HUES6 (cell line): ENCODE measurements at regions not wholly inside any gene's neighbourhood (a gene's known extent, or its start where the extent isn't known, plus 50 kb on each side); places are given as distances from the start of the nearest gene placed in this dataset.

ENCODE experiments used
- H3K27ac ChIP-seq: 2 replicates; pipeline ENCODE4 v1.7.0; 2013; ENCODE audit warnings: low read depth, mild to moderate bottlenecking, low read length, inconsistent platforms
- H3K27me3 ChIP-seq: 2 replicates; pipeline ENCODE4 v1.6.1; 2013; ENCODE audit warnings: low read length; ENCODE audit not compliant: control insufficient read depth, insufficient read depth
- H3K36me3 ChIP-seq: 2 replicates; pipeline ENCODE4 v1.6.1; 2013; ENCODE audit warnings: low read length; ENCODE audit not compliant: control insufficient read depth, insufficient read depth
- H3K4me1 ChIP-seq: 2 replicates; pipeline ENCODE4 v1.6.1; 2013; ENCODE audit warnings: low read length; ENCODE audit not compliant: control insufficient read depth, insufficient read depth
- H3K4me3 ChIP-seq: 2 replicates; pipeline ENCODE4 v1.5.1; 2013; ENCODE audit warnings: low read depth, low read length
- H3K9ac ChIP-seq: one replicate; pipeline ENCODE4 v1.6.1; 2013; ENCODE audit warnings: mild to moderate bottlenecking, low read length
- H3K9me3 ChIP-seq: 2 replicates; pipeline ENCODE4 v1.6.1; 2013; ENCODE audit warnings: low read depth, low read length; ENCODE audit not compliant: control insufficient read depth, insufficient read depth

- Histone ChIP-seq H3K27me3 (no peaks in the 10 kb centered on the region), H3K4me3 (no peak overlapping the region), H3K27ac (no peak overlapping the region), H3K9me3 (no peaks in the 10 kb centered on the region), H3K9ac (no peak overlapping the region), H3K36me3 (no peaks in the 10 kb centered on the region), H3K4me1 (peaks cover 7% of the 10 kb centered on the region; the same call in 1 of the 2 replicates)
Measured at GRCh38 chr5:174436750-174437149, 287.6 kb upstream of the MSX2 start.

- no peak overlapping the region for H3K27ac ChIP-seq
- H3K27me3 ChIP-seq, result no peaks in the 10 kb centered on the region
- peaks cover 3% of the 10 kb centered on the region; the same call in 1 of the 2 replicates for H3K4me1 ChIP-seq
- no peak overlapping the region for H3K9ac ChIP-seq
- H3K9me3 ChIP-seq, result peaks cover 10% of the 10 kb centered on the region
- no peak overlapping the region for H3K4me3 ChIP-seq
- no peaks in the 10 kb centered on the region for H3K36me3 ChIP-seq
Measured at GRCh38 chr5:174444479-174445188, 279.7 kb upstream of the MSX2 start.

DNA sequence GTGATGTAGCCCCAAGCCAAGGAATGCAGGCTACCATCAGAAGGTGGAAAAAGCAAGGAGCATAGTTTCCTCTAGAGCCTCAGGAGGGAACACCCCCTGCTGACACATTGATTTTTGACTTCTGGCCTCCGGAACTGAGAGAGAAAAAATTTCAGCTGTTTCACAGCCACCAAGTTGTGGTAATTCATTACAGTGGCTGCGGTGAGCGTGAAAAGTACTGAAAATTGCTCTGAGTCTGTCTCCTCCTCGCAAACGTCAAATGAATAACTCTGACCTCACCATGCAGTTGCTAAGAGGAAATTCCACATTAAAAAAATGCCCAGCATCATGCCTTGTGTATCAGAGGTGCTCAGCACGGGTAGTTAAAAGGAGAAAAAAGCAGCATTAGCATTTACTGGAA lies 277.9 kb upstream of the MSX2 start:
- Histone ChIP-seq H3K27me3 (no peaks in the 10 kb centered on the region), H3K4me1 (peaks cover 3% of the 10 kb centered on the region; the same call in 1 of the 2 replicates), H3K4me3 (no peak overlapping the region), H3K9ac (no peak overlapping the region), H3K27ac (no peak overlapping the region), H3K9me3 (peaks cover 19% of the 10 kb centered on the region), H3K36me3 (no peaks in the 10 kb centered on the region)

- Histone ChIP-seq H3K36me3 (no peaks in the 10 kb centered on the region), H3K27me3 (no peaks in the 10 kb centered on the region), H3K9ac (no peak overlapping the region), H3K27ac (no peak overlapping the region), H3K9me3 (peaks cover 19% of the 10 kb centered on the region), H3K4me1 (peaks cover 3% of the 10 kb centered on the region; the same call in 1 of the 2 replicates), H3K4me3 (no peak overlapping the region)
Measured at GRCh38 chr5:174446988-174447387, 277.4 kb upstream of the MSX2 start.

- H3K27me3 ChIP-seq, result no peaks in the 10 kb centered on the region
- H3K9me3 ChIP-seq, result peaks cover 19% of the 10 kb centered on the region
- H3K36me3 ChIP-seq, result no peaks in the 10 kb centered on the region
- no peak overlapping the region for H3K9ac ChIP-seq
- peaks cover 3% of the 10 kb centered on the region; the same call in 1 of the 2 replicates for H3K4me1 ChIP-seq
- no peak overlapping the region for H3K4me3 ChIP-seq
- no peak overlapping the region for H3K27ac ChIP-seq
Measured at GRCh38 chr5:174448041-174448440, 276.3 kb upstream of the MSX2 start.

DNA sequence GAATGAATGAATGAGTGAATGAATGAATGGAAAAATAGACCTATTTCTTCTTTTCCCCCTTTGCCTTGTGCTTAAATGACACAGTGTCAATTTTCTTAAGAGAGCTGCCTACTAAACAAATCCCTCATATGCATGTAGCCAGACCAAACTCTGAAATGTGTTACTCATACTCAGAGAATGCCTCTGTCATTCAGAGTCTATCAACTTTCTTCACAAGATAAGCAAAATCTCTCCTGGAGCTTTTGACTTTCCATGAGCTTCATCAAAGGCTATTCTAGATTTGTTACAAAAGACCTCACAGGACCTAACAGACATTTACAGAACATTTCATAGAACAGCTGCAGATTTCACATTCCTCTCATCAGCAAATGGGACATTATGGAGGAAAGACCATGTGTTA lies 275.7 kb upstream of the MSX2 start:
- H3K4me1 ChIP-seq, result peaks cover 3% of the 10 kb centered on the region; the same call in 1 of the 2 replicates
- no peak overlapping the region for H3K9ac ChIP-seq
- no peak overlapping the region for H3K27ac ChIP-seq
- H3K4me3 ChIP-seq, result no peak overlapping the region
- H3K36me3 ChIP-seq, result no peaks in the 10 kb centered on the region
- H3K9me3 ChIP-seq, result peaks cover 19% of the 10 kb centered on the region
- no peaks in the 10 kb centered on the region for H3K27me3 ChIP-seq

- Histone ChIP-seq H3K27me3 (no peaks in the 10 kb centered on the region), H3K9me3 (peaks cover 12% of the 10 kb centered on the region; the same call in 1 of the 2 replicates), H3K27ac (no peak overlapping the region), H3K4me1 (no peaks in the 10 kb centered on the region), H3K36me3 (no peaks in the 10 kb centered on the region), H3K9ac (no peak overlapping the region), H3K4me3 (no peak overlapping the region)
Measured at GRCh38 chr5:174453690-174454089, 270.7 kb upstream of the MSX2 start.

GRCh38 chr5:174454464-174454863 lies 269.9 kb upstream of the MSX2 start:
- H3K27me3 ChIP-seq, result no peaks in the 10 kb centered on the region
- H3K36me3 ChIP-seq, result no peaks in the 10 kb centered on the region
- no peaks in the 10 kb centered on the region for H3K4me1 ChIP-seq
- H3K9ac ChIP-seq, result no peak overlapping the region
- no peak overlapping the region for H3K4me3 ChIP-seq
- no peak overlapping the region for H3K27ac ChIP-seq
- H3K9me3 ChIP-seq, result peaks cover 12% of the 10 kb centered on the region; the same call in 1 of the 2 replicates

- no peaks in the 10 kb centered on the region for H3K27me3 ChIP-seq
- no peak overlapping the region for H3K9ac ChIP-seq
- H3K4me3 ChIP-seq, result no peak overlapping the region
- H3K4me1 ChIP-seq, result no peaks in the 10 kb centered on the region
- H3K9me3 ChIP-seq, result peaks cover 9% of the 10 kb centered on the region; the same call in 1 of the 2 replicates
- H3K27ac ChIP-seq, result no peak overlapping the region
- no peaks in the 10 kb centered on the region for H3K36me3 ChIP-seq
Measured at GRCh38 chr5:174454890-174455289, 269.5 kb upstream of the MSX2 start.

- Histone ChIP-seq H3K9ac (no peak overlapping the region), H3K4me3 (no peak overlapping the region), H3K36me3 (no peaks in the 10 kb centered on the region), H3K9me3 (peaks cover 5% of the 10 kb centered on the region; the same call in 1 of the 2 replicates), H3K27me3 (no peaks in the 10 kb centered on the region), H3K4me1 (0 out of 2 replicates have a peak, but pooled peaks cover under 1% of the 10 kb centered on the region), H3K27ac (no peak overlapping the region)
Measured at GRCh38 chr5:174455301-174455700, 269.1 kb upstream of the MSX2 start.

DNA sequence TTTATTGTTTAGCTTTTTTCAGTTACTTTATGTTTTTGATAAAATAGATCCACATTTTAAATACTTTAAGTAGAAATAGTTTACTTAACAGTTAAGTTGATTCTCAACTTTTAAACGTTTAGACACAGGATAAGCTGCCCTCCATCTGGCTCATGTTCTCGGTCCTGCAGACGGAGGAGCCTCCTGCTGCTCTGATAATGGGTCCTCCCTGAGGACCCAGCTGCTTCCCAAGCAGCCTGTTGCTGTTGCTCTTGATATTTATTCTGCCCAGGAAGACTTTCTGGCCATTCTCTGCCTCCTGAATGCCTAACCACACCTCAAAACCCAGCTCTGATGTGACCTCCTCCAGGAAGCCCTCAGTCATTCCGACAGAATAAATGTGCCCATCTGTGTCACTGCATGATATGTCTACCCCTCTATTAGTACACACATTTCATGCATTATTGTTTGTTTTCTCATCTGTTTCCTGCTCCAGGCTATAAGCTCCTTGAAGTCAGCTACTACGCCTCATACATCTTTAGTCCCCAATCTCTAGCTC lies 267.2 kb upstream of the MSX2 start:
- Histone ChIP-seq H3K27me3 (no peaks in the 10 kb centered on the region), H3K4me1 (peaks cover 8% of the 10 kb centered on the region), H3K27ac (no peak overlapping the region), H3K9me3 (peaks cover 3% of the 10 kb centered on the region; the same call in 1 of the 2 replicates), H3K9ac (no peak overlapping the region), H3K36me3 (no peaks in the 10 kb centered on the region), H3K4me3 (no peak overlapping the region)
